GM23338 (cell line): ENCODE measurements at regions not wholly inside any gene's neighbourhood (a gene's known extent, or its start where the extent isn't known, plus 50 kb on each side); places are given as distances from the start of the nearest gene placed in this dataset.

Source experiments
- ATAC-seq: fragments of 200-7000 bp; cut with Tn5 transposase; 3 replicates; pipeline ENCODE4 v1.9.1; 2020
- DNase-seq: peaks from one replicate; pipeline ENCODE4 v3.0.0-alpha.2; 2015; ENCODE audit warnings: low spot score
- H2AFZ ChIP-seq: fragments of 200-600 bp; sonication (generic); 2 replicates; pipeline ENCODE4 v1.8.0; 2016; ENCODE audit warnings: antibody characterized with exemption, mild to moderate bottlenecking, moderate library complexity
- H3F3A ChIP-seq: fragments of 200-600 bp; sonication (generic); replicated peaks from 2 replicates; pipeline ENCODE4 v1.8.0; 2017; ENCODE audit warnings: antibody characterized with exemption, mixed run types, low read depth
- H3K27ac ChIP-seq: fragments of 200-600 bp; sonication (generic); 2 replicates; pipeline ENCODE4 v1.6.1; 2016; ENCODE audit warnings: low read depth
- H3K27me3 ChIP-seq: fragments of 200-600 bp; sonication (generic); 2 replicates; pipeline ENCODE4 v1.8.0; 2016; ENCODE audit warnings: mild to moderate bottlenecking, mixed run types, moderate library complexity; ENCODE audit not compliant: insufficient read depth
- H3K36me3 ChIP-seq: fragments of 200-600 bp; sonication (generic); 2 replicates; pipeline ENCODE4 v1.8.0; 2016; ENCODE audit warnings: mild to moderate bottlenecking; ENCODE audit not compliant: insufficient read depth
- H3K4me1 ChIP-seq: fragments of 200-600 bp; sonication (generic); 2 replicates; pipeline ENCODE4 v1.8.0; 2016; ENCODE audit warnings: mild to moderate bottlenecking, moderate library complexity; ENCODE audit not compliant: insufficient read depth
- H3K4me2 ChIP-seq: fragments of 200-600 bp; sonication (generic); 2 replicates; pipeline ENCODE4 v1.7.1; 2017; ENCODE audit warnings: mixed run types
- H3K4me3 ChIP-seq: fragments of 200-600 bp; sonication (generic); 2 replicates; pipeline ENCODE4 v1.6.1; 2016; ENCODE audit warnings: mixed run types
- H3K79me2 ChIP-seq: fragments of 200-600 bp; sonication (generic); replicated peaks from 2 replicates; pipeline ENCODE4 v1.8.0; 2017; ENCODE audit warnings: mild to moderate bottlenecking; ENCODE audit not compliant: insufficient read depth
- H3K9me2 ChIP-seq: fragments of 200-600 bp; sonication (generic); 2 replicates; pipeline ENCODE4 v1.8.0; 2017; ENCODE audit not compliant: insufficient read depth
- H4K20me1 ChIP-seq: fragments of 200-600 bp; sonication (generic); replicated peaks from 2 replicates; pipeline ENCODE4 v1.8.0; 2017; ENCODE audit warnings: mild to moderate bottlenecking; ENCODE audit not compliant: insufficient read depth
- H3K27ac Mint-ChIP-seq: 2 replicates; pipeline ENCODE4 v1.8.0; 2020; ENCODE audit warnings: inconsistent platforms, mild to moderate bottlenecking, moderate library complexity, mixed read lengths
- H3K27me3 Mint-ChIP-seq: 3 replicates; pipeline ENCODE4 v1.8.0; 2022; ENCODE audit warnings: low read depth, mild to moderate bottlenecking, moderate library complexity, mixed read lengths, inconsistent platforms; ENCODE audit not compliant: insufficient read depth, poor library complexity
- H3K36me3 Mint-ChIP-seq: 3 replicates; pipeline ENCODE4 v1.8.0; 2021; ENCODE audit warnings: low read depth, mild to moderate bottlenecking, inconsistent platforms, moderate library complexity, mixed read lengths
- H3K4me1 Mint-ChIP-seq: 3 replicates; pipeline ENCODE4 v1.8.0; 2020; ENCODE audit warnings: mild to moderate bottlenecking, inconsistent platforms, mixed read lengths
- H3K4me3 Mint-ChIP-seq: 3 replicates; pipeline ENCODE4 v1.8.0; 2021; ENCODE audit warnings: moderate library complexity, mild to moderate bottlenecking, inconsistent platforms, mixed read lengths
- H3K9me3 Mint-ChIP-seq: 3 replicates; pipeline ENCODE4 v1.8.0; 2020; ENCODE audit warnings: moderate library complexity, mild to moderate bottlenecking, inconsistent platforms, mixed read lengths
- CREB1 ChIP-seq: fragments of 250-450 bp; sonication (Bioruptor Pico); IDR thresholded peaks from 2 replicates; pipeline ENCODE4 v1.5.0; 2020; ENCODE audit warnings: low read depth, mild to moderate bottlenecking, moderate library complexity
- CTCF ChIP-seq, 2 experiments: fragments of 200-600 bp in 1 of 2; sonication (generic) in 1 of 2; conservative IDR thresholded peaks; 2 replicates each; pipeline versions ENCODE4 v1.5.1 to v1.6.1; 2016 to 2017; ENCODE audit warnings: antibody characterized with exemption in 2 of 2, low read depth in 2 of 2, mild to moderate bottlenecking in 2 of 2, moderate library complexity in 1 of 2
- ETS1 ChIP-seq: IDR thresholded peaks from 2 replicates; pipeline ENCODE4 v1.6.1; 2016; ENCODE audit warnings: antibody characterized with exemption
- EZH2 ChIP-seq: fragments of 200-600 bp; sonication (generic); IDR thresholded peaks from one replicate; pipeline ENCODE4 v1.8.0; 2017; ENCODE audit warnings: antibody characterized with exemption, mild to moderate bottlenecking, low read depth; ENCODE audit not compliant: unreplicated experiment
- EZH2phosphoT487 ChIP-seq: fragments of 200-600 bp; sonication (generic); IDR thresholded peaks from one replicate; pipeline ENCODE4 v1.8.1; 2018; ENCODE audit warnings: antibody characterized with exemption; ENCODE audit not compliant: unreplicated experiment
- JUNB ChIP-seq: IDR thresholded peaks from one replicate; pipeline ENCODE4 v1.6.1; 2016; ENCODE audit warnings: antibody characterized with exemption; ENCODE audit not compliant: unreplicated experiment
- NANOG ChIP-seq: IDR thresholded peaks from 2 replicates; pipeline ENCODE4 v1.6.1; 2016; ENCODE audit warnings: antibody characterized with exemption, borderline replicate concordance
- POLR2AphosphoS5 ChIP-seq: IDR thresholded peaks from 2 replicates; pipeline ENCODE4 v1.6.1; 2016; ENCODE audit warnings: antibody characterized with exemption, low read depth
- REST ChIP-seq: IDR thresholded peaks from one replicate; pipeline ENCODE4 v1.6.1; 2018; ENCODE audit warnings: antibody characterized with exemption; ENCODE audit not compliant: unreplicated experiment
- STAT1 ChIP-seq: IDR thresholded peaks from one replicate; pipeline ENCODE4 v1.6.1; 2016; ENCODE audit warnings: antibody characterized with exemption; ENCODE audit not compliant: unreplicated experiment
- ZNF114 ChIP-seq: fragments of 250-450 bp; sonication (Bioruptor Pico); IDR thresholded peaks from 2 replicates; pipeline ENCODE4 v1.5.0; 2020; ENCODE audit warnings: mild to moderate bottlenecking, moderate library complexity
- ZNF331 ChIP-seq: fragments of 250-450 bp; sonication (Bioruptor Pico); IDR thresholded peaks from 2 replicates; pipeline ENCODE4 v1.5.0; 2020; ENCODE audit warnings: low read depth, mild to moderate bottlenecking, moderate library complexity
- ZNF462 ChIP-seq: fragments of 250-450 bp; sonication (Bioruptor Pico); IDR thresholded peaks from 2 replicates; pipeline ENCODE4 v1.5.0; 2020; ENCODE audit warnings: mild to moderate bottlenecking, moderate library complexity

GRCh38 chr5:167406513-167406912 lies 884.9 kb upstream of the WWC1 start:
- Histone ChIP-seq H3K4me1 (peaks cover 16% of the 10 kb centered on the region), H2AFZ (no peak overlapping the region), H3K4me3 (no peak overlapping the region), H3F3A (no peaks in the 10 kb centered on the region), H3K79me2 (no peaks in the 10 kb centered on the region), H3K27ac (no peak overlapping the region), H3K27me3 (no peaks in the 10 kb centered on the region), H3K36me3 (no peaks in the 10 kb centered on the region), H4K20me1 (no peaks in the 10 kb centered on the region), H3K4me2 (no peak overlapping the region), H3K9me2 (no peaks in the 10 kb centered on the region)
- Mint-ChIP-seq H3K9me3 (no peaks in the 10 kb centered on the region), H3K4me3 (no peak overlapping the region), H3K27me3 (peaks cover 1% of the 10 kb centered on the region), H3K36me3 (no peaks in the 10 kb centered on the region), H3K27ac (no peak overlapping the region), H3K4me1 (peaks cover 17% of the 10 kb centered on the region)
- DNase-seq, result no peak
- TF ChIP-seq ZNF114 (no peak), NANOG (no peak), EZH2 (no peak), ZNF462 (CRISPR knock-in tag) (no peak), JUNB (no peak), ETS1 (no peak), CTCF (conservative IDR thresholded peaks at IDR 0.05; ENCODE audit: low read depth in 2 of 2) (no peak), CREB1 (no peak), POLR2AphosphoS5 (no peak), EZH2phosphoT487 (no peak), REST (no peak), STAT1 (no peak), ZNF331 (CRISPR knock-in tag) (no peak)
- ATAC-seq, result no peak
